SKM-1 treated with dmso at 0.1 percent for 144 hours (cell line): ENCODE measurements at regions not wholly inside any gene's neighbourhood (a gene's known extent, or its start where the extent isn't known, plus 50 kb on each side); places are given as distances from the start of the nearest gene placed in this dataset.

ENCODE experiments used
- DNase-seq: peaks from one replicate; lab custom pipeline; 2025; ENCODE audit not compliant: unreplicated experiment; lab: John Stamatoyannopoulos, UW

DNA sequence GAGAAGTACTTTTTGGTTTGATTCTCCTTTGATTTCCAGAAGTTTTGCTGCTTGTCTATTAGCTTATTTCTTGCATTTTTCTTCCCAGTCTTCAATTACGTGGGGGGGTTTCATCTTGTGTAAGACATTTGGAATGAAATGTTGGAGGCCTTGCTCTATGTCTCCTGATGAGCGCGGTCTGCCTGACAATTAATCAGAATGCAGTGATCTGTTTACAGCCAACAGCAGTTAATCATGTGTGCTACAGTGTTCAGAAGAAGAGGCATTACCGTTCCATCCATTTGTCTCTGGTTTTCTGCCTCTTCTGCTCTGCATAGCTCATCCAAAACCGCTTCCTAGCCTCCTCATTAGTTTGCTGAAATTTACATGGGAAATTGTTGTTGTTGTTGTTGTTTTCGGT, 134.4 kb upstream of the ST6GAL2 start:
- no peak for DNase-seq

- DNase-seq, result no peak
These were observed 138.3 kb upstream of the ST6GAL2 start for GRCh38 chr2:107024269-107024668.

DNA sequence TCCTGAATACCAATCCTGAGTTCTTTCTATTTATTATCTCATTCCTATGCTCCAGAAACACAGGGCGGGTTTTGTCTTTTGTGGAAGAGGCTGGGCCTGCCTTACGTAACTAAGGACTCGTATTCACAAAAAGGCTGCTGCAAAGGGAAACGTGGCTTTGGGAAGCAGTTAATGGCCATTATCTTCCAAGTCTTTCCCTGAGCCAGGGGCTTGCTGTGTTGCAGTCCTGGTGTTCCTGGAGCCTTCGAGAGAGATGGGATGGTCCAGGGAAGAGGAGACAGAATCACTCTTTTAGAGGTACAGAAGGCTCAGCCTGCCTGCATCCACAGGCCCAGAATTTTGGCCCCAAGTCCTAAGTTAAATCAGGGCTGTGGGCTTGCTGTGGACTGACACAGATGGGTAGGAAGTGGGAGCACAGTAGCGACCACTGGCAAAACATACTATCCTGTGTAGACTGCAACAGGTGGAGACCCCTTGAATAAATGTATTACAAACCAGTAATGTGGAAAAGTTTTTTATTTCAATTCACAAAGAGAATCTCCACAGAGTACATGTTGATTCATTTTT, 139.4 kb upstream of the ST6GAL2 start:
- DNase-seq, result no peak

GRCh38 chr2:107025869-107026380, 140.0 kb upstream of the ST6GAL2 start:
- no peak for DNase-seq

DNA sequence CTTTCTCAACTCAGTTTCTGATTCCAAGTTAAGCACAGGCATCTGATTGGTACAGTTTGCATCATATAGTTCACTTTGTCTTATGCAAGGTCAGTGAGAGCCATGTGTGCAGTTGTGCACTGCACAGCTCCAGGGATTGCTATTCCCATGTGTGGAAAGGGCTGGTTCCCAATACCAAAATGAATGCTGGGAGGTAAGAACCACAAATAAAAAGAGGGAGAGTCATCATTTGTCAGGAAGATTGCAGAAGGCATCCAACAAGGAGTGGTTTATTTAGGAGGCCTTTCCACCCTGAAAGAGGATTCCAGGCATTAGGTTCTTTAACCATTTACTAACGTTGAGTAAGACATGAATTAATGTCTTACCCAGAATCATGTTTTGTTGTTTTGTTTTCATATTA, 141.2 kb upstream of the ST6GAL2 start:
- no peak for DNase-seq

GRCh38 chr2:107027810-107028209, 141.8 kb upstream of the ST6GAL2 start:
- no peak for DNase-seq

GRCh38 chr2:107028661-107029060, 142.7 kb upstream of the ST6GAL2 start:
- DNase-seq, result no peak

- no peak for DNase-seq
These were observed 150.3 kb upstream of the ST6GAL2 start for GRCh38 chr2:107036293-107036692.

DNA sequence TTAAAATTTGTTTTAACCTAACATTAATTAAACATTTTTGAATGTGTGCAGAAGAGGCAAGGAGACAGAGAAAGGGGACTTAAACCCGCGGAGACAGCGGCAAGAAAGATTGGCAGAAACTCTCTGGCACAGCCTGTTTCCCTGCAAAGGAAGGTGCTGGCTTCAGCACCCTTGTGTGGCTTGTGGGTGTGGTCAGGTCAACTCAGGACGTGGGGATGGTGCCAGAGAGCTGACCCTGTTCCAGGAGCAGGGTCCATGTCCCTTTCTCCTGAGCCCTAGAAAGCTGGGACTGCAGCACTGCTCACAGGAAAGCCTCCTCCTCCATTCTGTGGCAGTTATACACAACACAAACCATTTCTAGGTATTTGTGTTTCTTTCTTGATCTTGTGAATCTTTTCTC, 176.2 kb upstream of the ST6GAL2 start:
- no peak for DNase-seq

DNA sequence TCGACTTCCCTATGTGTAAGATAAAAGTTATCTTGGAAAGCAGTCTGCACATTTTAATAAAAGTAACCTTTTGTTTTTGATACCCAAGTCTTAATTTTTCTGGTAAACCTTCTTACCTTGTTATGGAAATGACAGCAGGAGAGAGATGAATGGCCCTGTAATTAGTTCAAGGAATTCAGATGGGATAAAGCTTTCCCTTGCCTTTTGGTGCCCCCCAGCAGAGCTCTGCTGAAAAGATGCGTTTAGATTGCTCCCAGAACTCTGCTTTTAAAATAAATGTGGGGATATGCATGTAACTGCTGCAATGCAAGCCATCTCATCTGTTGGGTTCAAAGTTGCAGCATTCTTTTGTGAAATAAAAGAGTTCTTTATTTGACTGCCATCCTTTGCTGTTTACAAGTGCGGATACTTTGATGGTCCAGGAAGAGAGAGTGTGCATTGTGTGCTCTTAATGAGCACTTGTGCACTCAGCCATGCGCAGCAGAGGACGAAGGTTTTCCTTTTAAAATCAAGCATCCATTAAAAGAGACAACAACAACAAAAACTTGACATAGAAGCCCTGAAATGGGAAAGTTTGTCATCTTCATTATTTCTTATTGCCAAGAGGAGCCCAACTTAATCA, 176.7 kb upstream of the ST6GAL2 start:
- DNase-seq, result no peak

DNA sequence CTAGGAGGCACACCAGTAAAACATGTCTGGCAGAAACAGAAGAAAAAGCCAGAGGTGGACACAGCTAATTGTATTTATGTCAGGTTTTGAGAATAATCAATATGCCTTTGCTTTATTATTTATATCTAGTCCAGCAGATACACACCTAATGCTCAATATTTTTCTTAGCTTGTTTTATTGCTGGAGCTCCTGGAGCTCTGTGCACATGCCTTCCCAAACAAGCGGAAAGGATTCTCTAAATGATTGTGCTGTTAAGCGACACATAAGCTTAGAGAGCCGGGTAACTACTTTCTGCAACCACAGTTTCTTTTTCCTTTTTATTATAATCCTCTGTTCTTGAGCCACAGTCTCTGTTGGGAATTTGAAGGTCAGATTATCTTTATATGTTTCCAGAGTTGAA, 177.3 kb upstream of the ST6GAL2 start:
- DNase-seq, result no peak

GRCh38 chr2:107064750-107065149, 178.8 kb upstream of the ST6GAL2 start:
- no peak for DNase-seq

- no peak for DNase-seq
These were observed 182.3 kb upstream of the ST6GAL2 start for GRCh38 chr2:107068069-107068916.

DNA sequence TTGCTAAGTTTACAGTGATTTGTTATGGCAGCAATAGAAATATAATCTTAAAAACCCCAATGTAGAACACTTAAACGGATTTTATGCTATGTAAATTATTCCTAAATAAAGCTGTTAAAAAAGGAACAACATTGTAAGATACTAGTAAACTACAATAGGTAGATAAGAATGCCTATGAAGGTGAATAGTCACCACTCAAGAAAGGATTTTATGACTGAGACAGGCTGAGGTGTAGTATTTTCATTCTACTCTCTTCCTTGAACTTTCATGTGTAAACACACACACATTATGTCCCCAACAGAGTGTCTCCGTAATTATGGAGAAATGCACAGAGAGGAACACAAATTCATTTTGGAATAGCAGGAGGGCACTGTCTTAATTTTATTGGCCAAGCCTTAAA, 183.9 kb upstream of the ST6GAL2 start:
- DNase-seq, result no peak

- no peak for DNase-seq
These were observed 186.4 kb upstream of the ST6GAL2 start for GRCh38 chr2:107072150-107072940.

DNA sequence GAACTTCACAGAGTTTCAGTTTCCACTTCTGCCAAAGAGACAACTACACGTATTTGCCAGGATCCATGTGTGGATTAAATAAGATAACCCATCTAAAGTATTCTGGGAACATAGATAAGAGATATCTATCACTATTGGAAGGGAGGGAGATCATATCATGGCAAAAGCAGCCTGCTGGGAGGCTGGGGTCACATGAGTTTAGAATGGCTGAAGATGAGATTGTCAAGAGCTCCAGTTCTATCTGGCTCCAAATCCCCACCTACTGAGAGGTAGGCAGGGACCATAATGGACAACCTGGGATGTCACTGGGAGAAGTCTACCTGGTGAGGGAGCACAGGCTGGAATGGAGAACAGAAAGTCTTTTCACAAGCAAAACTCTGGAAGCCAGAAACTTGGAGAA, 192.6 kb upstream of the ST6GAL2 start:
- DNase-seq, result no peak

GRCh38 chr2:107086497-107086896, 200.5 kb upstream of the ST6GAL2 start:
- no peak for DNase-seq

GRCh38 chr2:107088156-107088555, 202.2 kb upstream of the ST6GAL2 start:
- DNase-seq, result no peak

DNA sequence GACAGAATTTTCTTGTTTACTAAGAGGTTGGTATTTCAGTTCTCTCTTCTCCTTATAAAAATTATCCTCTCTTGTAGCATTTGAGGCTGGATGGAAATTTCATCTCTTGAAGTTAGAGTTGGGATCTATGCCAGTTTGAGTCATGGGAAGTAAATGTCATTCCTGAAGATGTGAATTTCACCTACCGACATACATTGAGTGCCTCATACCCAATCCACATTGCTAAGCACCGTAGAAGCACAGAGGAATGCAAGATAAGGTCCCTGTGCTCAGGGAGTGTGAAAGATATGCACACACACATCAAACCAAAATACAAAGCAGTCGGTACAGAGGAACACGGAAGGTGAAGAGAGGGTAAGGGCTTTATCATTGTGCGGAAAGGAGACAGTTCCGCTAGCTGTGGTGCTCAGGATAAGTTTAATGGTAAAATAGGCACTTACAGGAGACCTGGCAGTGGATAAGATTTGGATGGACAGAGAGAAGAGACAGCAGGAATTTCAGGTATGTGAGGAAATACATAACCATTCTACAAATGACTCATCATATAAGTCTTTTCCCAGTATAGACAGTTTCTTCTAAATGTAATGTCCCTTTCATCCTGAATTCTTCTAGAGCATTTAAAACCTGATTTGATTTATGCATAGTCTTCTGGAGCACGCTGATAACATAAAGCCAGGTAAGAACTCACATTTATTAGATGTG, 205.3 kb upstream of the ST6GAL2 start:
- no peak for DNase-seq

- DNase-seq, result no peak
These were observed 207.5 kb upstream of the ST6GAL2 start for GRCh38 chr2:107093426-107093957.
